SU-DHL-6 (cell line): ENCODE measurements at regions not wholly inside any gene's neighbourhood (a gene's known extent, or its start where the extent isn't known, plus 50 kb on each side); places are given as distances from the start of the nearest gene placed in this dataset.

Source experiments
- CTCF ChIP-seq: fragments of 200-600 bp; sonication (generic); IDR thresholded peaks from one replicate; pipeline ENCODE4 v1.5.1; 2017; ENCODE audit warnings: antibody characterized with exemption, mild to moderate bottlenecking, low read length, moderate library complexity; ENCODE audit not compliant: insufficient read depth, poor library complexity, severe bottlenecking
- EZH2phosphoT487 ChIP-seq: fragments of 200-600 bp; sonication (generic), shearing (Covaris generic); conservative IDR thresholded peaks from 2 replicates; pipeline ENCODE4 v1.6.1; 2018; ENCODE audit warnings: mild to moderate bottlenecking, antibody characterized with exemption, low read length, moderate library complexity, mixed read lengths

GRCh38 chr17:14827396-14827919 lies 437.7 kb downstream of the PMP22 start:
- no peak for TF ChIP-seq CTCF
- TF ChIP-seq EZH2phosphoT487, result no peak
